T47D (cell line): ENCODE measurements at regions not wholly inside any gene's neighbourhood (a gene's known extent, or its start where the extent isn't known, plus 50 kb on each side); places are given as distances from the start of the nearest gene placed in this dataset.

Experiments used
- DNase-seq, 2 experiments: peaks; one replicate each; pipeline versions ENCODE4 v3.0.0 to v3.0.0-alpha.2; 2011 to 2012; ENCODE audit warnings: low read depth in 1 of 2, low spot score in 1 of 2
- JUND ChIP-seq: IDR thresholded peaks from 2 replicates; pipeline ENCODE4 v1.6.1; 2012; ENCODE audit warnings: low read depth
- in situ Hi-C: cut with HindIII; loops from 2 replicates; pipeline ENCODE4 v1.10.0; 2016; ENCODE audit warnings: low sequenced_read_pairs, low pct_unique_long_range_greater_than_20kb

GRCh38 chr11:25901415-25901814 lies 430.5 kb upstream of the ANO3 start:
- no peak for TF ChIP-seq JUND
- in situ Hi-C loops = no loop called here
- no peak for DNase-seq

- TF ChIP-seq JUND = no peak
- in situ Hi-C loops = no loop called here
- DNase-seq = no peak
Observed at GRCh38 chr11:25902476-25902875, 429.5 kb upstream of the ANO3 start.

GRCh38 chr11:25908726-25909125 lies 423.2 kb upstream of the ANO3 start:
- TF ChIP-seq JUND = no peak
- in situ Hi-C loops = no loop called here
- DNase-seq = no peak

GRCh38 chr11:25910086-25910485 lies 421.8 kb upstream of the ANO3 start:
- in situ Hi-C loops = no loop called here
- no peak for DNase-seq
- TF ChIP-seq JUND = no peak

GRCh38 chr11:25920356-25920755 lies 411.6 kb upstream of the ANO3 start:
- DNase-seq = no peak
- no peak for TF ChIP-seq JUND
- in situ Hi-C loops = no loop called here

GRCh38 chr11:25924586-25924985 lies 407.3 kb upstream of the ANO3 start:
- in situ Hi-C loops = no loop called here
- DNase-seq = no peak
- no peak for TF ChIP-seq JUND

GRCh38 chr11:25925359-25925758 lies 406.6 kb upstream of the ANO3 start:
- in situ Hi-C loops = no loop called here
- no peak for TF ChIP-seq JUND
- DNase-seq = no peak

GRCh38 chr11:25927411-25927953 lies 404.4 kb upstream of the ANO3 start:
- no peak for DNase-seq
- in situ Hi-C loops = no loop called here
- TF ChIP-seq JUND = no peak

- in situ Hi-C loops = no loop called here
- TF ChIP-seq JUND = no peak
- no peak for DNase-seq
Observed at GRCh38 chr11:25928076-25928475, 403.9 kb upstream of the ANO3 start.

GRCh38 chr11:25938952-25939351 lies 393.0 kb upstream of the ANO3 start:
- TF ChIP-seq JUND = no peak
- in situ Hi-C loops = no loop called here
- no peak for DNase-seq

- DNase-seq = no peak
- no peak for TF ChIP-seq JUND
- in situ Hi-C loops = no loop called here
Observed at GRCh38 chr11:25939691-25940090, 392.2 kb upstream of the ANO3 start.

- no peak for TF ChIP-seq JUND
- DNase-seq = no peak
- in situ Hi-C loops = no loop called here
Observed at GRCh38 chr11:25941353-25941752, 390.6 kb upstream of the ANO3 start.

- no peak for DNase-seq
- TF ChIP-seq JUND = no peak
- in situ Hi-C loops = no loop called here
Observed at GRCh38 chr11:25943031-25943430, 388.9 kb upstream of the ANO3 start.
